ENCODE measurements at regions not wholly inside any gene's neighbourhood (a gene's known extent, or its start where the extent isn't known, plus 50 kb on each side); places are given as distances from the start of the nearest gene placed in this dataset.

- TF ChIP-seq CTCF (IDR thresholded peaks at IDR 0.05) (no peak), EZH2 (IDR thresholded peaks at IDR 0.05) (no peak), EZH2phosphoT487 (IDR thresholded peaks at IDR 0.05) (no peak)
These were observed 124.9 kb upstream of the ZNF462 start for GRCh38 chr9:106738109-106738508.

Data from neural progenitor cell (in vitro differentiated cells).